Thoracic aorta (tissue), 2 donors: ENCODE measurements at regions not wholly inside any gene's neighbourhood (a gene's known extent, or its start where the extent isn't known, plus 50 kb on each side); places are given as distances from the start of the nearest gene placed in this dataset.

Experiments used
- ATAC-seq: fragments of 150-250 bp; one replicate; pipeline ENCODE4 v1.8.0; 2017; ENCODE audit warnings: low read depth; ENCODE audit not compliant: insufficient number of reproducible peaks, low FRiP score
- DNase-seq: peaks from one replicate; pipeline ENCODE4 v3.0.0-alpha.2; 2020; ENCODE audit warnings: low spot score
- H3K27ac ChIP-seq, 2 donors: fragments of 200-600 bp; sonication (generic); 1 replicate in 1 of 2; 2 replicates in 1 of 2; pipeline ENCODE4 v1.5.1; 2016; ENCODE audit warnings: mild to moderate bottlenecking in 2 of 2, moderate library complexity in 2 of 2
- H3K27me3 ChIP-seq: fragments of 200-600 bp; sonication (generic); replicated peaks from 2 replicates; pipeline ENCODE4 v1.6.0; 2016; ENCODE audit warnings: mild to moderate bottlenecking; ENCODE audit not compliant: insufficient read depth
- H3K36me3 ChIP-seq: fragments of 200-600 bp; sonication (generic); one replicate; pipeline ENCODE4 v1.5.1; 2016
- H3K4me1 ChIP-seq, 2 donors: fragments of 200-600 bp; sonication (generic); 1 replicate in 1 of 2; 2 replicates in 1 of 2; pipeline versions ENCODE4 v1.5.1 to v1.6.0; 2016; ENCODE audit warnings: low read depth in 2 of 2, mild to moderate bottlenecking in 1 of 2; ENCODE audit not compliant: control insufficient read depth in 1 of 2
- H3K4me3 ChIP-seq: fragments of 200-600 bp; sonication (generic); 2 replicates; pipeline ENCODE4 v1.5.1; 2016; ENCODE audit warnings: mild to moderate bottlenecking
- H3K9me3 ChIP-seq: fragments of 200-600 bp; sonication (generic); 2 replicates; pipeline ENCODE4 v1.5.1; 2016
- CTCF ChIP-seq: fragments of 200-600 bp; sonication (generic); IDR thresholded peaks from one replicate; pipeline ENCODE4 v1.5.1; 2019; ENCODE audit warnings: antibody characterized with exemption

- DNase-seq = no peak
- ATAC-seq = peak; percentile 58
- no peaks in the 10 kb centered on the region for H3K9me3 ChIP-seq
- H3K36me3 ChIP-seq = no peaks in the 10 kb centered on the region
- H3K4me1 ChIP-seq = peaks cover 32 to 47% of the 10 kb centered on the region in 2 donors
- TF ChIP-seq CTCF = no peak
- H3K27ac ChIP-seq = peak overlapping the region; percentile 30 to 35
- no peaks in the 10 kb centered on the region for H3K27me3 ChIP-seq
- H3K4me3 ChIP-seq = no peak overlapping the region
Measured at GRCh38 chr9:110069326-110070248, 138.4 kb downstream of the C9orf152 start.

DNA sequence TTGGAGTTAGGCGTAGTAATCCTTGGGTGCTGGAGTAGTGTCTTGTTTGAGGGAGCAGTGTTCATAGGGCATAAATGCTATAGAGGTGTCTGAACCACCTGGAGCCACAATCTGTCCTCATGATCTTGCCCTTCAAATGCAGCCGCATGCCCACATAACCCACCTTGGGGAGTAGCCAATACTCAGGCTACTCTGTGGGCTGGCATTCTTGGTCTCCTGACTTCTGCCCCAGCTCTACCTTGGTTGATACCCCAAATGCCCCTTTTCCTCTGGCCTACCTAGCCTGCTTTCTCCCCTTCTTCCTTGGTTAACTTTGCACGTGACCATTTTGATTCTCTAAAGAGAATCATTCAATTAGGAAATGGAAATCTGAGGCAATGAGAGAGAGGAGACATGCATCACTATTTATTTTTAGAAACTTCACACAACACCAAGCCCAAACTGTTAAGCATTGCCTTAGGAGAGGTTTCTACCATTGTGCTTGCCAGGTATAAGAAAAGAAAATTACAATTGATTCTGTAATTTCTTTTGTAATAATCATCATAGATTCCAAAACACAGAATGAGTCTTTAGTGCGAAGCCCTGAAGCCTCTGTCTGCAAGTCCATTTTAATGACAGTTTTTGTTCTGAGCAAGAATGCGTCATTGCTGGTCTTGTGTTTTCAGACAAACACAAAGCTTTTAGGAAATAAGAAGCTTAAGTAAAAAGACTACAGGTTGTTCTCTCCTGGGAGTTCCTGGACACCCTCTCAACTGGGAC is 135.2 kb downstream of the C9orf152 start:
- Histone ChIP-seq H3K27ac (peak overlapping the region in 1 of 2 donors; percentile 5), H3K9me3 (no peaks in the 10 kb centered on the region), H3K36me3 (no peaks in the 10 kb centered on the region), H3K4me3 (no peak overlapping the region), H3K4me1 (peaks cover 17 to 43% of the 10 kb centered on the region in 2 donors), H3K27me3 (no peaks in the 10 kb centered on the region)
- DNase-seq (no peak), ATAC-seq (no peak)
- TF ChIP-seq CTCF = no peak

DNA sequence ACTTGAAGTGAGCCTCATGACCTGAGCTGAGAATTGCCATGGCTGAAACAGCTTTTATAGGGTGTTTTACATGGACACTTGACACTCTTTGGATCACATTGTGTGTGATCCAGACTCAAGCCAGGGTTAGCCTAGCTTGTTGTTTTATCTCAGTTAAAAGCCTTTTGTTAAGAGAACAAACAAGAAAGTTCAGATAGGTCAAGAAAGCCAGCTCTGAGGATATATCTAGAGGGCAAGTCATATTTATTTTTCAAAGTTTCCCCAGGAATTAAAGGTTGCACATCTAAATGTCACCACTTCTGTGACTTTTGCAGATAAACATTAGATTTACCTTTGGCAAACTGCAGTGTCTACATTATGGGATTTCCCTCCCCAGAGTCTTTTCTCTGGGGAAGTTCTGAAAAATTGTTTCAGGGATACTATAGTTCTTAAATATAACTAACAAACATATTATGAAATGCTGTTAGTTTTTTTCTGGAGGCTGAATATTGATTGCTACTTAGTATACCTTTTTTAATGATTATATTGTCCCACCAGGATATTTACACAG is 134.5 kb downstream of the C9orf152 start:
- TF ChIP-seq CTCF = no peak
- Histone ChIP-seq H3K27me3 (no peaks in the 10 kb centered on the region), H3K27ac (no peak overlapping the region), H3K4me3 (no peak overlapping the region), H3K9me3 (no peaks in the 10 kb centered on the region), H3K36me3 (no peaks in the 10 kb centered on the region), H3K4me1 (peaks cover 19 to 43% of the 10 kb centered on the region in 2 donors)
- DNase-seq (no peak), ATAC-seq (no peak)

DNA sequence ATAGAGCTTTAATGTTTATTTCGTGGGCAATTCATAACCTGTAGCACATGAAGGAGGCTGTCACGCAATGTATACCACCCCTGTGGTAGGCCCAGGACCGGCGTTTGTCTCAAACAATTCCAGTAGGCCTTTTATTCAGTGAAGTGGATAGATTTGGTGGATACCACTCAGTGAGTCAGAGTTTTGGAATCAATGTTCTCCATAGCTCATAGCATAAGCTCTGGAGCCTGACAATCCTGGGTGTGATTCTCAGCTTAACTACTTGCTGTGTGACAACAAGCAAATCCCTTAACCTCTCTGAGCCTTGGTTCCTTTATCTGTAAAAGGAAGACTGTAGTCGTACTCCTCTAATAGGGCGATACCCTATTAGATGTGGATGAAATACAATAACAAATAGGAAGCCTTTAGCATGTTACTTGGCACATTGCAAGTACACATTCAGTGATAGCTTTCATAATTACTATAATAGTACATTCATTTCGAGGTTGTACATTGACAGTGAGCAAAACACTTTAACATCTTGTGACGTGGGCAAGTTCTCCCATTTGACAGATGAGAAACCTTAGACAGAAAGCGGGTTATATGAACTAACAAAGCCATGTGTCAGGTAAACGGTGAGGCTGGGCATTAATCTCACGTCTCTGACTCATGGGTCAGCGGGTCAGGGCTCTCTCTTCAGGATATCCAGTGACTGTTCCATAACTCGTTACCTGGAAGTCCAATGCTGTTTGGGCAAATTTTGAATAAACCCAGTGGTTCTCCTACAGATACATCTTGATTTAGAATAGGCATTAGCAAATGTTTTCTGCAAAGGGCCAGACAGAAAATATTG is 130.8 kb downstream of the C9orf152 start:
- Histone ChIP-seq H3K9me3 (no peaks in the 10 kb centered on the region), H3K4me3 (no peak overlapping the region), H3K27ac (peak overlapping the region; percentile 36 to 39), H3K4me1 (peaks cover 28 to 69% of the 10 kb centered on the region in 2 donors), H3K36me3 (no peaks in the 10 kb centered on the region), H3K27me3 (no peaks in the 10 kb centered on the region)
- no peak for ATAC-seq
- no peak for TF ChIP-seq CTCF
- no peak for DNase-seq
